K562 (cell line): ENCODE measurements at regions not wholly inside any gene's neighbourhood (a gene's known extent, or its start where the extent isn't known, plus 50 kb on each side); places are given as distances from the start of the nearest gene placed in this dataset.

Source experiments
- BMI1 ChIP-seq: fragments of 150-350 bp; IDR thresholded peaks from 2 replicates; pipeline ENCODE4 v1.6.1; 2014; ENCODE audit warnings: low read length
- CAMTA2 ChIP-seq: fragments of 250-450 bp; sonication (Bioruptor Pico); conservative IDR thresholded peaks from 2 replicates; pipeline ENCODE4 v1.5.1; 2022
- DACH1 ChIP-seq: fragments of 450-650 bp; IDR thresholded peaks from 2 replicates; pipeline ENCODE4 v1.6.1; 2018; ENCODE audit not compliant: partially characterized antibody
- GTF2A2 ChIP-seq: IDR thresholded peaks from 2 replicates; pipeline ENCODE4 v1.6.1; 2016; ENCODE audit warnings: mild to moderate bottlenecking, missing genetic modification characterization, missing compliant biosample characterization
- MAX ChIP-seq: sonication (generic); formaldehyde crosslinking; IDR thresholded peaks from 2 replicates; pipeline ENCODE4 v1.9.0; 2022; ENCODE audit warnings: mild to moderate bottlenecking, missing genetic modification reagents
- MXI1 ChIP-seq: IDR thresholded peaks from 2 replicates; pipeline ENCODE4 v1.6.1; 2011; ENCODE audit warnings: low read depth, mild to moderate bottlenecking, improper control_type of control experiment, low read length
- MYBL2 ChIP-seq, 2 experiments: fragments of 450-650 bp in 1 of 2; sonication (generic) in 1 of 2; formaldehyde crosslinking in 1 of 2; IDR thresholded peaks; 2 replicates each; pipeline versions ENCODE4 v1.6.1 to v1.8.1; 2017 to 2022; ENCODE audit warnings: borderline replicate concordance in 1 of 2, inconsistent platforms in 1 of 2, low read depth in 1 of 2, mild to moderate bottlenecking in 1 of 2, missing genetic modification reagents in 1 of 2, moderate library complexity in 1 of 2
- SRSF3 ChIP-seq: fragments of 200-400 bp; formaldehyde crosslinking; IDR thresholded peaks from 2 replicates; pipeline ENCODE4 v1.6.1; 2016; ENCODE audit warnings: mild to moderate bottlenecking, low read length, moderate library complexity; ENCODE audit not compliant: insufficient read depth
- ZBTB40 ChIP-seq, 2 experiments: fragments of 450-650 bp in 1 of 2; sonication (generic) in 1 of 2; formaldehyde crosslinking in 1 of 2; IDR thresholded peaks; 2 replicates each; pipeline versions ENCODE4 v1.7.1 to v1.9.0; 2016 to 2022; ENCODE audit warnings: inconsistent platforms in 1 of 2, mild to moderate bottlenecking in 1 of 2, missing genetic modification reagents in 1 of 2
- ZBTB7A ChIP-seq: IDR thresholded peaks from 2 replicates; pipeline ENCODE4 v1.6.1; 2011; ENCODE audit warnings: low read depth, mild to moderate bottlenecking, low read length, moderate library complexity, borderline replicate concordance; ENCODE audit not compliant: control insufficient read depth
- ZNF277 ChIP-seq: fragments of 250-450 bp; sonication (Bioruptor Pico); IDR thresholded peaks from 2 replicates; pipeline ENCODE4 v1.8.0; 2022; ENCODE audit warnings: inconsistent platforms, mild to moderate bottlenecking, moderate library complexity, borderline replicate concordance
- ZNF518B ChIP-seq: fragments of 250-450 bp; sonication (Bioruptor Pico); IDR thresholded peaks from 2 replicates; pipeline ENCODE4 v1.5.0; 2021; ENCODE audit warnings: mild to moderate bottlenecking, moderate library complexity
- ZNF561 ChIP-seq: fragments of 450-650 bp; formaldehyde crosslinking; conservative IDR thresholded peaks from 2 replicates; pipeline ENCODE4 v1.4.0; 2020; ENCODE audit warnings: mild to moderate bottlenecking, moderate library complexity

GRCh38 chr6:26205161-26205624 lies 118.0 kb downstream of the HFE start (continued):
- TF ChIP-seq ZBTB40 (IDR thresholded peaks at IDR 0.05), result no peak
- no peak for TF ChIP-seq ZBTB40 (CRISPR knock-in tag; IDR thresholded peaks at IDR 0.05)
- no peak for TF ChIP-seq ZNF277 (CRISPR knock-in tag)
- TF ChIP-seq ZNF518B (CRISPR knock-in tag), result peak; percentile 80; the same call in 1 of the 2 replicates
- TF ChIP-seq MXI1, result no peak
- TF ChIP-seq MAX, result no peak
- no peak for TF ChIP-seq DACH1
- no peak for TF ChIP-seq BMI1
- TF ChIP-seq GTF2A2 (tag), result no peak
- TF ChIP-seq ZBTB7A, result no peak
- TF ChIP-seq CAMTA2 (CRISPR knock-in tag), result peak; percentile 91; the same call in 1 of the 2 replicates
- TF ChIP-seq ZNF561 (CRISPR knock-in tag), result no peak
- no peak for TF ChIP-seq MYBL2 (IDR thresholded peaks at IDR 0.05; ENCODE audit: low read depth)
- TF ChIP-seq MYBL2 (CRISPR knock-in tag; IDR thresholded peaks at IDR 0.05; ENCODE audit: borderline replicate concordance), result no peak
- TF ChIP-seq SRSF3, result no peak
